GM19452 (cell line): ENCODE measurements at regions not wholly inside any gene's neighbourhood (a gene's known extent, or its start where the extent isn't known, plus 50 kb on each side); places are given as distances from the start of the nearest gene placed in this dataset.

Experiments used
- ATAC-seq: cut with Tn5 transposase; IDR thresholded peaks from one replicate; pipeline ENCODE4 v1.9.1; 2021; ENCODE audit not compliant: unreplicated experiment

DNA sequence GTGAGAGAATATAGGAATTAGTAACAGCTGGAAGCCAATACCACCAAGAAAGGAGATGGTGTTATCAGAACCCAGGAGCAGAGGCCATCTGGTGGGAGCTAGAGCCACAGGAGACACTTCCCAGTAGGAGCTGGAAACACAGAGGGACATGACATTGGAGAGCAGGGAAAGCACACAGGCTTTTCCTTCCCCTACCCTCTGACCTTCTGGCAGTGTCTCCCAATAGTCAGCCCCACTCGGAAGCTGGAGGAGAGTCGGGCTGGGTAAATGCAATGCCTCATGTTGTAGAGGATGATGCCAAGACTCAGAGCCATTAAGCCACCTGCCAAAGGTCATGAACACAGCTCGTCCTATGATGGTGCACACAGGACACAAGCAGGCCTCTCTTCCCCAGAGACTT, 538.5 kb downstream of the BCL11B start:
- ATAC-seq = no peak

DNA sequence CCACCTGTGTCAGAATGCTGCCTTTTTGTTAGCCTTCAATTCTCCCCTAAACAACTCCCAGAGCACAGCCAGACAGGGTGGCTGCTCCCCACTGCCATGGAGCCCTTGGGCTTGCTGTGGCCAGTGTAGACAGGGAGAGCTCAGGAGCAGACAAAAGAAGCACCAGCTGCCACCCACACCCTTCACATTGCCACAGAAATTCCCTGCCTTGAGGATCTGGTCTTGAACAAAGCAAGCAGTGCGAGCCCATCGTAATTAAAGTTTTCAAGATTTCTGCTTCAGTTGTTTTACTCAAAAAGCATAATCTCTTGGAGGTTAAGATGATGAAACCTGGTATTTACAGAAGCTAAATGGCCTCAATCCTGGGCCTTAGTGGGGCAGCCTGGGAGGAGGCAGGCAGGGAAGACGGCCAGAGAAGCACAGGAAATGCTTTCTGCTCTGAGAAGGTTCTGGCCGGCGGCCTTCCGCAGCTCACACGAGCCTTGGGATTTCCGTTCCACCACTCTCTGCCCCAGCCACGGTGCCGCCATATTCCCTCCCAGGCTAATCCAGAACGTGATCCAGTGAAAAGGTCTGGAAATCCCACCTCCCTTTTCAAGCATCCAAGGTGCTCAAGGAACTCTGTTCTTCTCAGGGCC, 535.2 kb downstream of the BCL11B start:
- no peak for ATAC-seq

DNA sequence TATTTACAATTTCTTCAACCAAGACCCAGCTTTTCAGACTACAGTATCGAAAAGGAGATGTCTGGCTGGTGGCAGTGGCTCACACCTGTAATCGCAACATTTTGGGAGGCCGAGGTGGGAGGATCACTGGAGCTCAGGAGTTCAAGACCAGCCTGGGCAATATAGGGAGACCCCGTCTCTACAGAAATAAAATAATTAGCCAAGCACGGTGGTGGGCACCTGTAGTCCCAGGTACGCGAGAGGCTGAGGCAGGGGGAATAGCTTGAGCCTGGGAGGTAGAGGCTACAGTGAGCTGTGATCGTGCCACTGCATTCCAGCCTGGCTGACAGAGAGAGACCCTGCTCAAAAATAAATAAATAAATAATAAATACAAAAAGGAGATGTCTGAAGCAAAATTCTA, 530.5 kb downstream of the BCL11B start:
- no peak for ATAC-seq

DNA sequence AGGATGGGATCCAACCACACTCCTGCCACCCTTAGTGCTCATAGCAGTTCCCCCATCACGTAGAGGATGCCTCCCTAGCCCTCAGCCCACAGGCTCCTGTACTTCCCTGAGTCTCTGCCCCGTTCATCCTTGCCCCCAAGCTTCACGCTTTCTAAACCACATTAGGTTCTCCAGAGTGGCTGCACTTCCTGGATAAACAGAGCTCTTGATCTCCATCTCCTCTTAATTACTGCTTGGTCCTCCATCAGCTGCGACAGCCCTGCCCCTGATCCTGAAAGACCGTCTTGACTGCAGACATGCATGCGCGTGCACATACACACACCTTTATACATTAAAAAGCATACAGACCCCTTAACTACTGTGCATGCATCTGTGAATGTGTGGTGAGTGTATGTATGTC, 530.0 kb downstream of the BCL11B start:
- no peak for ATAC-seq

DNA sequence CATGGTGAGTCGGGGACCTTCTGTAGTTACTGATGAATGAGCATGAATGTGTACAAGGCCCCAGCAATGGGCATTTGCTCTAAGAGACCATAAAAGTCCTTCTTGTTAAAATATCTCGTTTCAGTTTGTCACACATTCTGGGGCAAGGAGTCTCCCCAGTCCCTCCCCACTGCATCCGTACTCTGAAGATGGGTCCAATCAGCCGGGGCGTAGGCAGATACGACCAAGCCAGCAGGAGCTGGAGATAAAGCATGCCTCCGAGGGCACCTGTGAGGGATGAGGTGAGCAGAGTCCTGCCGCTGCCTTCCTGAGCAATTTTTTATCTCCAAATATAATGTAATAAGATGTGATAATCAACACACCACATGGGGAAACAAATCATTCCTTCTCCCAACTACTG, 528.5 kb downstream of the BCL11B start:
- ATAC-seq = no peak

DNA sequence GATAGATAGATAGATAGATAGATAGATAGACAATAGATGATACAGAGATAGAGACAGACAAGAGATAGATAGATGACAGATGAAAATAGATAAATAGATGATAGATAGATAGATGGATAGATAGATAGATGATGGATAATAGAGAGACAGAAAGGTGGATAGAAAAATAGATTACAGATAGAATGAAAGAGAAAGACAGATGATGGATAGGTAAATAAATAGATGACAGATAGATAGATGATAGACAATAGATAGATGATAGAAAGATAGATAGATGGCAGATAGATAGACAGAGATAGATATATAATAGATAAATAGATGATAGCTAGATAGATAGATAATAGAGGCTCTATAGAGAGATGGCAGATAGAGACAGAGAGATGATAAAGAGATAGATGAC, 523.0 kb downstream of the BCL11B start:
- ATAC-seq = no peak

DNA sequence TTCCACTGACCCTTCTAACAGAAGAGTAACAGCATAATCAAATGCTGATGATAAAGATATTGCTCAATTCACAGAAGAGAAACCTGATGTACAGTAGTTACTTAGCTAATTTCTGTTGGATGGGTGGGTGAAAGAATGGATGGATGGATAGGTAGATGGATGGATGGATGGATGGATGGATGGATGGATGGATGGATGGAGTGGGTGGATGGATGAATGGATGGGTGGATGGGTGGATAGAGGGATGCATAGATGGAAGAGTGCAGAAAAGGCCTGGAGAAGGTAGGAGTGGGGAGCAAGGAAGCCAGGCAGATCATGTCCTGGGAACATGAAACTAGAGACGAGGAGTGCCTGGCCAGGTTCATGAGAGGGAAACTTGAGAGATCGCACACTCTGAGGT, 520.9 kb downstream of the BCL11B start:
- no peak for ATAC-seq

DNA sequence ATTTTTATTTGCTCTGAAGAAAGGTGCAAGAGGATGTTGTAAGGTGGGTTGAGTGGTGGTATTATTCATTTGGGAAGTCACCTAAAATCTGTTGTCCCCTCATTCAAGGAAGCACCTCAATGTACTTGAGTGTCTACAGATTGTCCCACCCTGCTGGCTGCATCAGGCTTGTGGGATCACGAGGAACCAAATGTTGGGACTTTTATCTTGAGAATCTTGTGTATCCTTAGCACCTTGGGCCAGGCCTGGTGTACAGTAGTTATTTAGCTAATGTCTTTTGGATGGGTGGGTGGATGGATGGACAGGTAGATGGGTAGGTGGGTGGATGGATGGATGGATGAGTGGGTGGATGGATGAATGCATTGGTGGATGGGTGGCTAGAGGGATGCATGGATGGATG, 519.3 kb downstream of the BCL11B start:
- no peak for ATAC-seq

DNA sequence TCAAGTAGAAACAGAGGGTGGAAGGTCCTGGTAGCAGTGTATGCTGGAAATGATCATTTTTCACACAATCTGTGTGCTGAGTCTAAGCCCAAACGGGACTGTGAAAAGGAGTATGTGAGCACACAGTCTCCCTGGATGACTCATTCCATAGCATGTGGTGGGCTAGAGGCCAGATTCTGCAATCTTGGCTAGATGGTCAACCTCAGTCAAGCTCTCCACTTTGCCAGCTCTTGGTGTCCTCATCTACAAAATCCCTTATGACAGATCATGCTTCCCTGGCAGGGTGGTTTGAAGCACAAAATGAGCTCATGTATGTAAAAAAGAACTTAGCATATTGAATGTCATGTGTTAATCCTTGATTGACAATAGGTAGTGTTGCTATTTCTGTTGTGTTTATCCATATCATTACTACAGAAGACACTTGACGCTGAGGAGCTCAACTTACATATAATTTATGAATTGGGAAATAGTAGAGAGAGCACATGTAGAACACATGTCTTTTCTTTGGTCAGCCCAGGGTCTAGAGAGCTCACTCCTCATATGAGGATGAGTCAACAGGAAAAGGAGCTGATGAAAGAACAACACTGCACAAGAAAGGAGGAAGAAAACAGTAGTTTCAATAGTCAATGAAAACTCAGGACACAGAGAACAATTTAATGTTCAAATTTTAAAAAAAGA, 517.5 kb downstream of the BCL11B start:
- ATAC-seq = no peak

DNA sequence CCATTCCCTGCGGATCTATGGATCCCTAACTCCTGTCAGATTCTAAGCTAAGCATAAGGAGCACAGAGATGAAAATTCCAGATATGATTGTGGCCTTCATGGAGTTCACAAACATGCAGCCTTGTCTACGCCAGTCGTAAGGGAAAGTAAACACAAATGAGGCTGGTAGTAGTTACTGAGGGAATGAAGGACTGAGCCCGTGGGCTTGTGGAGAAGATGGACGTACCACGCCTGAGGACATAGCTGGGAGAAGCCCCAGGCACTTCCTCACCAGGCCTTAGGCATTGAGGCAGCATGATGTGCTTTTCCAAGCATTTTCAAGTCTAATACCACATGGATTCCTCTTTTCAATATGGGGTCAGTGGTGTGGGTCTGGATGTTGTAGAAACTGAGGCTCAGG, 515.2 kb downstream of the BCL11B start:
- no peak for ATAC-seq

DNA sequence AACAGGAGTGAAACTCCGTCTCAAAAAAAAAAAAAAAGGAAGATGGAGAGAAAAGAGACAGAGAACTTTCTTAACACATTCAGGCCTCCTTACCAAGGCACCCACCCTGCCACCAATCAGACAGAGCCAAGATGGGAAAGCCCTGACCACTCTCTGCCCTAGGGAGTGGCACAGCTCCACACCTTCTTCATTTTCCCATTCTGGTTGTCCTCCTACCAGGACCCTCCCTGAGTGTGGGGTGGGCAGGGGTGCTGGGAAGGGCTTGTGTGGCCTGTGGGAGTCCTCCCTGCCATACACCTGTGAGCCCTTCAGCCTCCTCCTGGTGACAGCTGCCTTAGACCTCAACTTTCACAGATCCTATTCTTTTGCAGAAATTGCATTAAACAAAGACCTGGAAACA, 513.6 kb downstream of the BCL11B start:
- no peak for ATAC-seq

DNA sequence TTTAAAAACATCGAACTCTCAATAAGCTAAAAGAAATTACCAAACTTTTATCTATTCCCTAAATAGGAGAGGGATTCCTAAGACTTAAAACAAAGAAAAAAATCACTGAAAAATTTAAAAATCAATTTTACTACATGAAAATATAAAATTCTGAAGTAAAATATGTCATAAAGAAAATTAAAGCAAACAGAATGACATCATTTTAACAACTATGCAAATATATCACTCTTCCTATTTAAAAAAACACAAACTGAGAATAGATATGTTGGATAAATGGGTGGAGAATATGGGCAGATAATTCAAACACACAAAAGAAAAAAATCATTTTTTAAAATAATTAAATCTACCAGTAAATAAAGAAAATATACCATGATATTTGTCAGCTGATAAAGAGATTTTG, 510.0 kb downstream of the BCL11B start:
- ATAC-seq = no peak

DNA sequence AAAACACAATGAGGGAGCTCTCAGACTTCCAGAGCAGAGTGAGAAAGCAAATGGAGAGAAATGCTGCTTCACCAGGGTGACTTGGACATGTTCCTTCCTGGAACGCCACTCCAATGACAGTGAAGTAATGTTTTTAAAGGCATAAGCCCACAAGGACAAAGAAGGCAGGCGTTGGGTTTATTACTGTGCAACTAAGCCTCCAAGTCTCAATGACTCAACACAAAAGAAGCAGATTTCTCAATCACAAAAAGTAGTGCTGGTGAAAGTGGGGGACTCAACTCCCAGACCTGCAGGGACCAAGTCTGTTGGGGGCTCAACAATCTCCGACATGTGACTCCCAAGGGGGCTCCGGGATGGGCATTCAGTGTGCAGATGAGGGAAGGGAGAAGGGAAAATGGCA, 505.2 kb downstream of the BCL11B start:
- no peak for ATAC-seq

DNA sequence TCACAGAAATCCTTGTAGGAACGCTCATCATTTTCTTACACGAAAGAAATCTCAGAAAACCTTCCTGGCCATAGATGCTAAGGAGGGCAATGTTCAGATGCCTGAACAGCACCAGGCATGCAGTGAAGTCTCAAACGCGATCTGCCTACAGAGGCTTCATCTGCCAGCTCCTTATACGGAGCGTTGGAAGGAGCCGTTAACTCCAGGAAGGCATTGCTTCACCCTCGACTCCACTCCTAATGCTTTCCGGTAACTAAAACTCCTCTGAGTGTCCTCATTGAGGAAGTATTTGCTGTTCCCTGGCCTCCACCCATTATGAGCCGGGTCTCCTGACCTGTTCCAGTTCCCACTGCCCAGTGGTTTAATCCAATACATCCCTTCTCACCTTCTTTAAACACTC, 502.7 kb downstream of the BCL11B start:
- ATAC-seq = no peak

DNA sequence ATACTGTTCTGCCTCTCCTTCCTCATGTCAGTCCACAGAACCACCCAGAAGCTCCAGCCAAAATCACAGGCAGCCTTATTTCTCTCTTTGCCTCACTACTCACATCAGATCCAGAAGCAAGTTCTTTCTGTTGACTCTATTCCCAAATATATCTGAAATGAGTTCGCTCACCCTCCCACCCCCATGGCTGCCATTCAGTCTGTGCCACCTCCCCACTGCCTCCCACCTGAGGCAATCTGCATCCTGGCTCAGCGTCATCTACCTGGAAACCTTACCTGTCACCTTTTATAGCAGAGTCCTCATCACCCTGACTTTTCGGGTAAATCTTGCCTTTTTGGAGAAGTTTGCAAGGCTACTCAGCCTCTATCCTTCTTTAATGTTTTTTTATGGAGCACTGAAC, 501.8 kb downstream of the BCL11B start:
- no peak for ATAC-seq

DNA sequence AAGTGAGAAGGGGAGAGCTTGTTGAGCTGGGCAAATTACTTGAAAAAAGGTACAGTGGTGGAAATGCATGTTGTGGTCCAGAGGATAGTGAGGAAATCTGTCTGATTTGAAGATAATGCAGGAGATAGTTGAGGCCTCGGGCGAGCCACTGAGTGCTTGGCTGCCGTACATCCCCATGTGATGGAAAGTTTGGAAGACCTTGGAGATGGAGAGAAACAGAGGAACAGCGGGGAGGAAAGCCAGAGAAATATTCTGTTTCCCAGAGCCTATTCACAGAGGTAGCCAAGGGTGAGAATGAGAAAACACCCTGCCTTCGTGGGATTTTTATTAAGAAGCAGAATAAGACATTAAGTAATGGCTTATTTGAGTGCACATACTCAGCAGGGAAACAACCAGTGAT, 498.2 kb downstream of the BCL11B start:
- ATAC-seq = no peak

DNA sequence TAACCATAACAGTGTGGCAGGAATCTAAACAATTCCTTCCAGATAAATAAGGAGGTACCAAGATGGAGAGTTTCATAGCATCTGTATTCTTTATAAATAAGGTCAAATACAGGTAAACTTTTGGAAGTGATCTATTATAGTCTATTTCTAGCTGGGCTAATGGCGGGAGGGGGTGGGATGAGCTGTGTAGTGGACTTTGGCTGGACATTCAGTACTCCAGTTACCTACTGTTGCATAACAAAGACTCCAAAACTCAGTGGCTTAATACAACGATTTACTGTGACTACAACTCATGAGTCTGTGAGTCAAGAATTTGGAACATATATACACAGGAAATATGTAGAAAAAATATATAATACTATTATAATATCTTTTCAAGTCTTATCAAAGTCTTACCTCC, 496.1 kb downstream of the BCL11B start:
- ATAC-seq = no peak

DNA sequence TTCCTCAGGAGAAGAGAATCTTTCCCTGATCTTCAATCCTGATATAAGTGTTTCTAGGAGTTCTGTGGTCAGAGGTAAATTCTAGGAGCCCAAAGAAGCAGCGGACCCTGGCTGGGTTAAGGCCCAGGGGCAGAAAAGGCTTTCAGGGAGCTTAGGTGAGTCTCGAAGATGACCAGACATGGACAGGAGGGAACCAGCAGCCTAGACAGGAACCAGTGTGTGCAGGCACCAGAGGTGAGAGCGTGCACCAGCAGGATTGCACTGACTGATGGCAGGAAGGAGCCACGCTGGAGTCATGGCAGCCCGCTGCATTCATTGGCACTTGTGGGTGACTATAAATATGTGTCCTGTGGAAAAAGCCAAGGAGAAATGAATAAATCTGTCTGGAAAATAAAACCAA, 489.9 kb downstream of the BCL11B start:
- ATAC-seq = no peak

DNA sequence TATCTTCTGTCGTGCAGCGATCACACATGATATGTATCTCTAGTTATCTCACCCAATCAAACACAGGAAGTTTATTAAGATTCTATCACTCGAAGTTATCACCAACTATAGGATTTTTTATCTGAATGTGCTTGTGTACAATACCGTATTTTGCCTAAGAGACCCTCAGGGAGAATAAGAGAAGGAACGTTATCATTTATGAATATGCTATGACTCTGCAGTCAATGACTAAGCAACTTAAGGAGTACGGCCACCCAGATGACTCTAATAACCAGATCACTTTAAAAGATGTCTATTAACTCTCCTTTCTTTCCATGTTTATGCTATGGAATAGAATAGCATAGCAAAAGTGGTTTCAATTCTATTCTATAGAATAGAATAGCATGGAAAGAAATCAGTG, 486.4 kb downstream of the BCL11B start:
- no peak for ATAC-seq

DNA sequence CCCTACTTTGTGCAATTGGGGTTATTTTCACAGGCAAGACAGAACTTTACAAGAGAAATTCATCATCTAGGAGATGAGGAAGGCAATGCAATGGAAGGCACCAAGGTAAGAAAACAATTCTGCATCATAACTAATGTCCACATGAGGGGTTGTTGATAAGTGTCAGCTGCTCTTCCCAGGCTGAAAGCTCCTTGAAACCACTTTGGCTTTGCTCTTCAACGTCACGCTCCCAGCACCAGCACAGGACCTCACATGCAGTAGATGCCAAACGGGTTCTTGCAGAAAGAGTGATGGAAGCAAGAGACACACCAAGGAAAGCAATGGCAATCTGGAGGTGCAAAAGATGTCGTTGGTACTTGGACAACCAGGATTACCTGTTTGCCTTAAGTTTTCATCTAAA, 485.5 kb downstream of the BCL11B start:
- ATAC-seq = no peak

DNA sequence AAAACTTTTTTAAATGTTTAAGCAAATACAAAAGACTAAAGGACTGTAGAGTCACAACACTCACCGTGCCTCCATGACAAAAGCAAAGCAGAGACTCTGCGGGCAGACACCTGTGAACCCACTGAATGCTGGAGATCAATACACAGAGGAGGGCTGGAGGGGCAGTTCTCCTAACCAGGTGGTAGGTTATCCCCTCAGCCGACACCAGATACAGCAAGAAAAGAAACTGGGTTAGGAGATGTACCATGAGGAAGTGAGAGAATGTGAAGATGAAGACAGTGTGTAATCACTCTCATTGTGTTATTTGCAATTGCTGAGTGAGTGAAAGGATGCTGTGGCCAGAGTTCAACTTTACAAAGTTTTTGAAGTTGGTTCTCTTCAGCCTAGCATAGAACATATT, 480.3 kb downstream of the BCL11B start:
- no peak for ATAC-seq

DNA sequence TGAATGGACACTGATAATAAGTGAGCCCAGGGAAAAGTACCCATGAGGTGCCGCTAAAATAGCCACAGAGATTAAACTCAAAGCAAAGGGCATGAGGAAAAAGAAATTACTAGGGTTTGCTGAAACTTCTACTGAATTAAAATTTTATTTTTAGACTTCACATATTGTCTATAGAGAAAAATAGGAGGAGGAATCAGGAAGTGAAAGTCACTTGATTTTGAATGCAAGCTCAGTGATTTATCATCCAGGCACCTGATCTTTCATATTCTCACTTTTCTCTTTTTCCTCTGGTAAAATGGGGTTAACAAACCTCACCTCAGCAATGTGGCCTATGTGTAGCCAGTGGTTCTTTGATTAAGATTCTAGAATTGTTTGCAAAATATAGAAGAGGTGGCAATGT, 479.8 kb downstream of the BCL11B start:
- no peak for ATAC-seq

DNA sequence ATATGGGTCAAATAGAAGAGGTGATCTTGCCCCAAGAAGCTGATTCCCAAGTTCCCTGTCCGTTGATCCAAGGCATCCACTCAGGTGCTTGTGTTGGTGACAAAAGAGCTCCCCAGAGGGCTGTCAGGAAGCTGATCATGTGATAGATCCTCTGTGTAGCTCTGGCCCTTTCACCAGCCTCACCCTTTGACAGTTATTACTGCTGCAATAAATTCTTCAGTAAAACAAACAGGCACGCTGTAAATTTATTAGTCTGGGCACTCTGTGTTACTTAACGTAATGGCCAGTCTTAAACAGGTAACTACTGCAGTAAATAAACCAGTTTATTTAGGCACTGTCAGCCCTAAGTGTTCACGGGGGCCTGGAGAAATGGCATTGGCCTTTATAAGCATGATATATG, 473.9 kb downstream of the BCL11B start:
- no peak for ATAC-seq
